Esophagus squamous epithelium (tissue), 5 donors: ENCODE measurements at regions not wholly inside any gene's neighbourhood (a gene's known extent, or its start where the extent isn't known, plus 50 kb on each side); places are given as distances from the start of the nearest gene placed in this dataset.

ENCODE experiments used
- DNase-seq: peaks from one replicate; lab custom pipeline; 2025; lab: John Stamatoyannopoulos, UW
- H3K27ac ChIP-seq, 4 donors: fragments of 200-600 bp; sonication (generic); one replicate each; pipeline ENCODE4 v1.5.1; 2016 to 2019; ENCODE audit warnings: mild to moderate bottlenecking in 1 of 4
- H3K27me3 ChIP-seq, 4 donors: fragments of 200-600 bp; sonication (generic); 1 replicate in 3 of 4; 2 replicates in 1 of 4; pipeline versions ENCODE4 v1.5.1 to v1.6.0; 2017 to 2021; ENCODE audit warnings: antibody characterized with exemption in 1 of 4
- H3K36me3 ChIP-seq, 3 donors: fragments of 200-600 bp; sonication (generic); one replicate each; pipeline ENCODE4 v1.5.1; 2016 to 2019
- H3K4me1 ChIP-seq, 3 donors: fragments of 200-600 bp; sonication (generic); one replicate each; pipeline ENCODE4 v1.5.1; 2017 to 2019
- H3K4me3 ChIP-seq, 4 donors: fragments of 200-600 bp; sonication (generic); 1 replicate in 3 of 4; 2 replicates in 1 of 4; pipeline ENCODE4 v1.5.1; 2016 to 2019; ENCODE audit warnings: mild to moderate bottlenecking in 2 of 4, moderate library complexity in 1 of 4
- H3K9me3 ChIP-seq, 3 donors: fragments of 200-600 bp; sonication (generic); one replicate each; pipeline ENCODE4 v1.5.1; 2016 to 2019
- POLR2A ChIP-seq, 4 donors: fragments of 450-650 bp; IDR thresholded peaks; one replicate each; pipeline ENCODE4 v1.6.1; 2017; ENCODE audit warnings: antibody characterized with exemption in 4 of 4, mild to moderate bottlenecking in 4 of 4, moderate library complexity in 3 of 4
- WGBS, 2 donors: methylation state at CpG; one replicate each; pipeline ENCODE4 v1.1.5; 2018; 5-methylcytosine and 5-hydroxymethylcytosine counted together
- intact Hi-C: fragments of 100-400 bp; cut with DNase I; formaldehyde crosslinking; loops from one replicate; pipeline ENCODE4 v1.15.0; 2022
- TF ChIP-seq, protein P1 (sequence below), 6 experiments: fragments of 450-650 bp in 4 of 6; fragments of 200-600 bp in 2 of 6; sonication (generic) in 2 of 6; IDR thresholded peaks; one replicate each; pipeline ENCODE4 v1.5.1; 2016 to 2019; ENCODE audit warnings: antibody characterized with exemption in 6 of 6, mild to moderate bottlenecking in 4 of 6, moderate library complexity in 4 of 6
- donor health status: DM: yes; HTN: yes; CAD: no.

DNA sequence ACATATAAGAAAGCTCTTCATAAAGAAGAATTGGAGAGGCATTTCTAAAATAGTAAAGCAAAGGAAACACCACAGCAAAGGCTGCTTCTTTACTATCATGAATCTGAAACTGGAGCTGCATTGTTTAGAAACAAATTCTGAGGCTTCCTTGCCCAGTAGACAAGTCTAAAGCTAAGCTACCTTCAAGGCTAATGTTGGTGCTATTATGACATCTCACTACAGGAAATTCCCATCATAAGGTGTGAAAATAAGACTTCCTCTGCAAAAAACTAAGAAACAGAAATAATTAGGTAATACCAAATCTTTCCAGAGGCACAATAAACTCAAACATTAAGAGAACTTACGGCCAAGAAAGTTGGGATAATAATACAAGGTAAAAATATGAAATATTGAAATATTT lies 89.9 kb upstream of the P3H2 start:
- no peaks in the 10 kb centered on the region for H3K27me3 ChIP-seq
- no peak overlapping the region for H3K27ac ChIP-seq
- TF ChIP-seq POLR2A (IDR thresholded peaks at IDR 0.05) = no peak
- TF ChIP-seq, protein P1, sequence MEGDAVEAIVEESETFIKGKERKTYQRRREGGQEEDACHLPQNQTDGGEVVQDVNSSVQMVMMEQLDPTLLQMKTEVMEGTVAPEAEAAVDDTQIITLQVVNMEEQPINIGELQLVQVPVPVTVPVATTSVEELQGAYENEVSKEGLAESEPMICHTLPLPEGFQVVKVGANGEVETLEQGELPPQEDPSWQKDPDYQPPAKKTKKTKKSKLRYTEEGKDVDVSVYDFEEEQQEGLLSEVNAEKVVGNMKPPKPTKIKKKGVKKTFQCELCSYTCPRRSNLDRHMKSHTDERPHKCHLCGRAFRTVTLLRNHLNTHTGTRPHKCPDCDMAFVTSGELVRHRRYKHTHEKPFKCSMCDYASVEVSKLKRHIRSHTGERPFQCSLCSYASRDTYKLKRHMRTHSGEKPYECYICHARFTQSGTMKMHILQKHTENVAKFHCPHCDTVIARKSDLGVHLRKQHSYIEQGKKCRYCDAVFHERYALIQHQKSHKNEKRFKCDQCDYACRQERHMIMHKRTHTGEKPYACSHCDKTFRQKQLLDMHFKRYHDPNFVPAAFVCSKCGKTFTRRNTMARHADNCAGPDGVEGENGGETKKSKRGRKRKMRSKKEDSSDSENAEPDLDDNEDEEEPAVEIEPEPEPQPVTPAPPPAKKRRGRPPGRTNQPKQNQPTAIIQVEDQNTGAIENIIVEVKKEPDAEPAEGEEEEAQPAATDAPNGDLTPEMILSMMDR (IDR thresholded peaks at IDR 0.05) = no peak
- H3K9me3 ChIP-seq = no peaks in the 10 kb centered on the region
- no peaks in the 10 kb centered on the region for H3K36me3 ChIP-seq
- H3K4me1 ChIP-seq = no peaks in the 10 kb centered on the region
- WGBS, 2 donors = 81 to 91% methylated on average over 1 of the region's 1 CpG
- DNase-seq = no peak
- intact Hi-C loops = no loop called here
- H3K4me3 ChIP-seq = no peak overlapping the region

DNA sequence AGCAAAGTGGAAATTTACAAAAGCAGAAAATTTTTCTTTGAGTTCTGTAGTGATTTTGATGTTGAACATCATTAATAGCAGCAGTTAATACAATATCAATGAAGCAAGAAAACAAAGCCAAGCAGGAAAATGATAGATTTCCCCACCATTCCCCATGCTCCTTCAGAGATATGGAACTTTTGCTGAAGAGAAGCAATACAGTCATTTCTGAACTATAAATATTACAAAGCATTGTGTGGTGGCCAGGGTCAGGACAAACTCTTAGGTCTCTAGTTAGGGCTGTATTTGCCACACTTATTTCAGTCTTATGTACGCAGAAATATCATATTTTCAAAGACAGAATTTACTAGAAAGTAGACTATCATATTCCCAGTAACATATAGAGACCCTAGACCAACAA lies 88.8 kb upstream of the P3H2 start:
- intact Hi-C loops = loop anchor here (10.0 kb wide), 1 partner anchor 95 kb away; no protein-coding TSS in a partner anchor
- DNase-seq = no peak
- Histone ChIP-seq H3K9me3 (no peaks in the 10 kb centered on the region), H3K27me3 (no peaks in the 10 kb centered on the region), H3K27ac (no peak overlapping the region), H3K36me3 (no peaks in the 10 kb centered on the region), H3K4me3 (no peak overlapping the region), H3K4me1 (no peaks in the 10 kb centered on the region)
- no peak for TF ChIP-seq POLR2A (IDR thresholded peaks at IDR 0.05)
- TF ChIP-seq, protein P1 (IDR thresholded peaks at IDR 0.05) = no peak
- 0 to 24% methylated on average over 1 of the region's 1 CpG for WGBS, 2 donors

GRCh38 chr3:190208196-190208595 lies 87.5 kb upstream of the P3H2 start:
- 94 to 97% methylated on average over 1 of the region's 1 CpG for WGBS, 2 donors
- no peak for DNase-seq
- Histone ChIP-seq H3K4me1 (no peaks in the 10 kb centered on the region), H3K4me3 (no peak overlapping the region), H3K27ac (no peak overlapping the region), H3K9me3 (no peaks in the 10 kb centered on the region), H3K36me3 (no peaks in the 10 kb centered on the region), H3K27me3 (no peaks in the 10 kb centered on the region)
- intact Hi-C loops = loop anchor here (10.0 kb wide), 1 partner anchor 93 kb away; no protein-coding TSS in a partner anchor
- TF ChIP-seq POLR2A (IDR thresholded peaks at IDR 0.05) = no peak
- TF ChIP-seq, protein P1 (IDR thresholded peaks at IDR 0.05) = no peak

DNA sequence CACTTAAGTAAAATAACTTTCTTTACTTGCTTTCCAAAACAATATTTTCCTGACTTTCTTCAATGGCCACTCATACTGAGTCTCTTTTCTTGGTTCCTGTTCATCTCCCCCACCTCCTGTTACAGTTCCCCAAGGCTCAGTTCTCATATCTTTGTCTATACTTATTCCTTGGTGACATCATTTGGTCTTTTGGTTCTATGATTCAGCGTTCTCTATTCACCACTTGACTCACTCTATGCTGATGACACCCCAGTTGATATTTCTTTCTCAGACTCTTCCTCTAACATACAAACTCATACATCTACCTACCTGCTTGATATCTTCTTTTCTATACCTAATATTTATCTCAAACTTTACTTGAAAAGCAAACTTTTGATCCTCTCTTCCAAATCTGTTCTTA lies 85.0 kb upstream of the P3H2 start:
- peaks cover 0 to 3% (median 0%) of the 10 kb centered on the region in 3 donors for H3K4me1 ChIP-seq
- H3K27me3 ChIP-seq = no peaks in the 10 kb centered on the region
- intact Hi-C loops = loop anchor here (10.0 kb wide), 1 partner anchor 91 kb away; no protein-coding TSS in a partner anchor
- no peak for DNase-seq
- WGBS, 2 donors = 19 to 29% methylated on average over 1 of the region's 1 CpG
- H3K9me3 ChIP-seq = no peaks in the 10 kb centered on the region
- no peak overlapping the region for H3K27ac ChIP-seq
- H3K4me3 ChIP-seq = no peak overlapping the region
- H3K36me3 ChIP-seq = no peaks in the 10 kb centered on the region
- no peak for TF ChIP-seq POLR2A (IDR thresholded peaks at IDR 0.05)
- TF ChIP-seq, protein P1 (IDR thresholded peaks at IDR 0.05) = no peak

DNA sequence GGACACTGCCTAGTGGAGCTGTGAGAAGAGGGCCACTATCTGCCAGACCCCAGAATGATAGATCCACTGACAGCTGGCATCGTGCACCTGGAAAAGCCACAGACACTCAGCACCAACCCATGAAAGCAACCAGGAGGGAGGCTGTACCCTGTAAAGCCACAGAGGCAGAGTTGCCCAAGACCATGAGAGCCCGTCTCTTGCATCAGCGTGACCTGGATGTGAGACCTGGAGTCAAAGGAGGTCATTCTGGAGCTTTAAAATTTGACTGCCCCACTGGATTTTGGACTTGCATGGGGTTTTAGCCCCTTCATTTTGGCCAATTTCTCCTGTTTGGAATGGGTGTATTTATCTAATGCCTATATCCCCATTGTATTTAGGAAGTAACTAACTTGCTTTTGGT lies 83.5 kb upstream of the P3H2 start:
- H3K4me3 ChIP-seq = no peak overlapping the region
- H3K4me1 ChIP-seq = peaks cover 0 to 3% (median 0%) of the 10 kb centered on the region in 3 donors
- no peak overlapping the region for H3K27ac ChIP-seq
- TF ChIP-seq, protein P1 (IDR thresholded peaks at IDR 0.05) = no peak
- no peak for TF ChIP-seq POLR2A (IDR thresholded peaks at IDR 0.05)
- 88 to 94% methylated on average over 2 of the region's 3 CpGs for WGBS, 2 donors
- no peaks in the 10 kb centered on the region for H3K36me3 ChIP-seq
- intact Hi-C loops = loop anchor here (5.0 to 10.0 kb wide), 2 partner anchors 89 to 242 kb away; no protein-coding TSS in a partner anchor
- no peak for DNase-seq
- H3K27me3 ChIP-seq = no peaks in the 10 kb centered on the region
- H3K9me3 ChIP-seq = no peaks in the 10 kb centered on the region
